ENCODE measurements at regions not wholly inside any gene's neighbourhood (a gene's known extent, or its start where the extent isn't known, plus 50 kb on each side); places are given as distances from the start of the nearest gene placed in this dataset.
"Not testable (repeated sequence)": the region's sequence is repeated elsewhere in the genome, so short reads cannot be mapped to it uniquely, and the experiment has no call there.

- no peak overlapping the region for H3K4me3 ChIP-seq (ENCODE audit: low read depth, low read length)
- no peak for DNase-seq (ENCODE audit: low read depth)
- TF ChIP-seq CTCF (IDR thresholded peaks at IDR 0.05; ENCODE audit: insufficient read depth, low read depth, low read length): no peak
Measured at GRCh38 chr3:76307556-76307955, 522.2 kb upstream of the ZNF717 start.

GRCh38 chr3:76308541-76308940 lies 523.2 kb upstream of the ZNF717 start:
- peak; percentile 19 for DNase-seq (ENCODE audit: low read depth)
- no peak for TF ChIP-seq CTCF (IDR thresholded peaks at IDR 0.05; ENCODE audit: insufficient read depth, low read depth, low read length)
- no peak overlapping the region for H3K4me3 ChIP-seq (ENCODE audit: low read depth, low read length)

GRCh38 chr3:76310089-76310488 lies 524.7 kb upstream of the ZNF717 start:
- no peak overlapping the region for H3K4me3 ChIP-seq (ENCODE audit: low read depth, low read length)
- TF ChIP-seq CTCF (IDR thresholded peaks at IDR 0.05; ENCODE audit: insufficient read depth, low read depth, low read length): no peak
- no peak for DNase-seq (ENCODE audit: low read depth)

- peak overlapping the region; percentile 45 for H3K4me3 ChIP-seq (ENCODE audit: low read depth, low read length)
- TF ChIP-seq CTCF (IDR thresholded peaks at IDR 0.05; ENCODE audit: insufficient read depth, low read depth, low read length): no peak
- no peak for DNase-seq (ENCODE audit: low read depth)
Measured at GRCh38 chr3:76310667-76311066, 525.3 kb upstream of the ZNF717 start.

GRCh38 chr3:76311941-76312340 lies 526.6 kb upstream of the ZNF717 start:
- peak; percentile 51 for DNase-seq (ENCODE audit: low read depth)

GRCh38 chr3:76315906-76316305 lies 530.6 kb upstream of the ZNF717 start:
- not testable (repeated sequence) for DNase-seq (ENCODE audit: low read depth); H3K4me3 ChIP-seq (ENCODE audit: low read depth, low read length)

More at GRCh38 chr3:76311941-76312340, 526.6 kb upstream of the ZNF717 start:
- H3K4me3 ChIP-seq (ENCODE audit: low read depth, low read length): peak overlapping the region; percentile 45
- no peak for TF ChIP-seq CTCF (IDR thresholded peaks at IDR 0.05; ENCODE audit: insufficient read depth, low read depth, low read length)

GRCh38 chr3:76321614-76322013 lies 536.3 kb upstream of the ZNF717 start:
- no peak for TF ChIP-seq CTCF (IDR thresholded peaks at IDR 0.05; ENCODE audit: insufficient read depth, low read depth, low read length)
- DNase-seq (ENCODE audit: low read depth): no peak
- H3K4me3 ChIP-seq (ENCODE audit: low read depth, low read length): no peak overlapping the region

All from fibroblast of villous mesenchyme (primary cell).